ENCODE measurements at regions not wholly inside any gene's neighbourhood (a gene's known extent, or its start where the extent isn't known, plus 50 kb on each side); places are given as distances from the start of the nearest gene placed in this dataset.
"Not testable (repeated sequence)": the region's sequence is repeated elsewhere in the genome, so short reads cannot be mapped to it uniquely, and the experiment has no call there.

GRCh38 chr1:224061436-224061835, 52.5 kb upstream of the FBXO28 start:
- POLR2A ChIA-PET = no interaction called here
- no peak overlapping the region for H3K4me3 Mint-ChIP-seq

GRCh38 chr1:224059897-224060427, 53.9 kb upstream of the FBXO28 start:
- DNase-seq = no peak
- Mint-ChIP-seq H3K4me3 (no peak overlapping the region), H3K9me3 (peaks cover 0 to 4% (median 0%) of the 10 kb centered on the region in 9 donors), H3K36me3 (peaks cover 0 to 4% (median 0%) of the 10 kb centered on the region in 3 donors), H3K27me3 (peaks cover 0 to 4% (median 0%) of the 10 kb centered on the region in 5 donors), H3K27ac (no peak overlapping the region), H3K4me1 (peaks cover 0 to 1% (median 0%) of the 10 kb centered on the region in 4 donors)
- POLR2A ChIA-PET = no interaction called here
- ATAC-seq = no peak

More at GRCh38 chr1:224061436-224061835, 52.5 kb upstream of the FBXO28 start:
- peaks cover 0 to 10% (median 4%) of the 10 kb centered on the region in 4 donors for H3K4me1 Mint-ChIP-seq
- peaks cover 0 to 4% (median 0%) of the 10 kb centered on the region in 9 donors for H3K9me3 Mint-ChIP-seq
- ATAC-seq (no peak), DNase-seq (no peak)
- peaks cover 0 to 4% (median 0%) of the 10 kb centered on the region in 5 donors for H3K27me3 Mint-ChIP-seq
- peak overlapping the region in 1 of 10 donors; percentile 21 for H3K27ac Mint-ChIP-seq
- H3K36me3 Mint-ChIP-seq = peaks cover 0 to 4% (median 0%) of the 10 kb centered on the region in 3 donors

GRCh38 chr1:224058303-224058702, 55.6 kb upstream of the FBXO28 start:
- Mint-ChIP-seq H3K27ac (no peak overlapping the region), H3K27me3 (peaks cover 0 to 6% (median 3%) of the 10 kb centered on the region in 5 donors), H3K4me3 (no peak overlapping the region), H3K4me1 (no peaks in the 10 kb centered on the region), H3K9me3 (peaks cover 0 to 4% (median 0%) of the 10 kb centered on the region in 9 donors), H3K36me3 (peaks cover 0 to 4% (median 0%) of the 10 kb centered on the region in 3 donors)
- ATAC-seq (no peak), DNase-seq (no peak)
- POLR2A ChIA-PET = no interaction called here

- POLR2A ChIA-PET = no interaction called here
- no peak overlapping the region for H3K4me3 Mint-ChIP-seq
- peaks cover 0 to 6% (median 3%) of the 10 kb centered on the region in 5 donors for H3K27me3 Mint-ChIP-seq
- no peak overlapping the region for H3K27ac Mint-ChIP-seq
- DNase-seq (no peak), ATAC-seq (no peak)
- H3K9me3 Mint-ChIP-seq = peaks cover 0 to 4% (median 0%) of the 10 kb centered on the region in 9 donors
- H3K4me1 Mint-ChIP-seq = no peaks in the 10 kb centered on the region
- H3K36me3 Mint-ChIP-seq = peaks cover 0 to 4% (median 0%) of the 10 kb centered on the region in 3 donors
Measured at GRCh38 chr1:224057461-224058199, 56.3 kb upstream of the FBXO28 start.

GRCh38 chr1:224054611-224055010, 59.3 kb upstream of the FBXO28 start:
- POLR2A ChIA-PET = no interaction called here
- peaks cover 0 to 4% (median 0%) of the 10 kb centered on the region in 9 donors for H3K9me3 Mint-ChIP-seq
- H3K36me3 Mint-ChIP-seq = peaks cover 0 to 4% (median 0%) of the 10 kb centered on the region in 3 donors
- DNase-seq = no peak
- H3K27me3 Mint-ChIP-seq = peaks cover 0 to 8% (median 6%) of the 10 kb centered on the region in 5 donors
- peaks cover 0 to 3% (median 0%) of the 10 kb centered on the region in 4 donors for H3K4me1 Mint-ChIP-seq
- no peak overlapping the region for H3K4me3 Mint-ChIP-seq
- H3K27ac Mint-ChIP-seq = no peak overlapping the region
- ATAC-seq = no peak

- Mint-ChIP-seq H3K9me3 (peaks cover 0 to 2% (median 0%) of the 10 kb centered on the region in 9 donors), H3K27me3 (peaks cover 0 to 9% (median 6%) of the 10 kb centered on the region in 5 donors), H3K4me3 (no peak overlapping the region), H3K36me3 (peaks cover 0 to 2% (median 0%) of the 10 kb centered on the region in 3 donors), H3K27ac (no peak overlapping the region), H3K4me1 (peaks cover 0 to 3% (median 0%) of the 10 kb centered on the region in 4 donors)
- POLR2A ChIA-PET = no interaction called here
- ATAC-seq = no peak
- no peak for DNase-seq
Measured at GRCh38 chr1:224054012-224054411, 59.9 kb upstream of the FBXO28 start.

- DNase-seq (no peak), ATAC-seq (no peak)
- H3K36me3 Mint-ChIP-seq = no peaks in the 10 kb centered on the region
- POLR2A ChIA-PET = no interaction called here
- H3K4me1 Mint-ChIP-seq = peaks cover 0 to 3% (median 0%) of the 10 kb centered on the region in 4 donors
- no peak overlapping the region for H3K27ac Mint-ChIP-seq
- H3K27me3 Mint-ChIP-seq = peaks cover 0 to 9% (median 6%) of the 10 kb centered on the region in 5 donors
- no peaks in the 10 kb centered on the region for H3K9me3 Mint-ChIP-seq
- no peak overlapping the region for H3K4me3 Mint-ChIP-seq
Measured at GRCh38 chr1:224053456-224053855, 60.5 kb upstream of the FBXO28 start.

GRCh38 chr1:224052772-224053171, 61.1 kb upstream of the FBXO28 start:
- POLR2A ChIA-PET = no interaction called here
- ATAC-seq (no peak), DNase-seq (no peak)
- H3K36me3 Mint-ChIP-seq = no peaks in the 10 kb centered on the region
- H3K27ac Mint-ChIP-seq = peak overlapping the region in 1 of 10 donors; percentile 79
- no peak overlapping the region for H3K4me3 Mint-ChIP-seq
- H3K27me3 Mint-ChIP-seq = peaks cover 0 to 10% (median 6%) of the 10 kb centered on the region in 5 donors
- H3K4me1 Mint-ChIP-seq = peaks cover 0 to 3% (median 0%) of the 10 kb centered on the region in 4 donors
- H3K9me3 Mint-ChIP-seq = no peaks in the 10 kb centered on the region

- H3K4me1 Mint-ChIP-seq, H3K9me3 Mint-ChIP-seq, H3K36me3 Mint-ChIP-seq, ATAC-seq, POLR2A ChIA-PET, H3K4me3 Mint-ChIP-seq, H3K27ac Mint-ChIP-seq, DNase-seq, H3K27me3 Mint-ChIP-seq: not testable (repeated sequence)
Measured at GRCh38 chr1:224051782-224052181, 62.1 kb upstream of the FBXO28 start.

GRCh38 chr1:224051086-224051406, 62.9 kb upstream of the FBXO28 start:
- Mint-ChIP-seq H3K27me3 (peaks cover 0 to 8% (median 6%) of the 10 kb centered on the region in 5 donors), H3K36me3 (no peaks in the 10 kb centered on the region), H3K27ac (no peak overlapping the region), H3K4me1 (peaks cover 0 to 3% (median 0%) of the 10 kb centered on the region in 4 donors), H3K9me3 (no peaks in the 10 kb centered on the region), H3K4me3 (no peak overlapping the region)
- ATAC-seq (no peak), DNase-seq (no peak)
- POLR2A ChIA-PET = no interaction called here

GRCh38 chr1:224047538-224047937, 66.4 kb upstream of the FBXO28 start:
- Mint-ChIP-seq H3K4me3 (no peak overlapping the region), H3K27ac (no peak overlapping the region), H3K9me3 (no peaks in the 10 kb centered on the region), H3K4me1 (peaks cover 0 to 3% (median 0%) of the 10 kb centered on the region in 4 donors), H3K27me3 (peaks cover 0 to 22% (median 13%) of the 10 kb centered on the region in 5 donors), H3K36me3 (no peaks in the 10 kb centered on the region)
- ATAC-seq (no peak), DNase-seq (no peak)
- POLR2A ChIA-PET = no interaction called here

GRCh38 chr1:224045556-224045955, 68.4 kb upstream of the FBXO28 start:
- no peak for DNase-seq
- H3K36me3 Mint-ChIP-seq = no peaks in the 10 kb centered on the region
- no peak for ATAC-seq
- no peaks in the 10 kb centered on the region for H3K9me3 Mint-ChIP-seq
- peaks cover 0 to under 1% (median 0%) of the 10 kb centered on the region in 4 donors for H3K4me1 Mint-ChIP-seq
- peaks cover 12 to 30% (median 26%) of the 10 kb centered on the region in 5 donors for H3K27me3 Mint-ChIP-seq
- POLR2A ChIA-PET = no interaction called here
- no peak overlapping the region for H3K4me3 Mint-ChIP-seq
- no peak overlapping the region for H3K27ac Mint-ChIP-seq

GRCh38 chr1:224044420-224044819, 69.5 kb upstream of the FBXO28 start:
- no peaks in the 10 kb centered on the region for H3K9me3 Mint-ChIP-seq
- H3K36me3 Mint-ChIP-seq = no peaks in the 10 kb centered on the region
- no peaks in the 10 kb centered on the region for H3K4me1 Mint-ChIP-seq
- H3K4me3 Mint-ChIP-seq = no peak overlapping the region
- ATAC-seq = no peak
- POLR2A ChIA-PET = no interaction called here
- no peak for DNase-seq
- no peak overlapping the region for H3K27ac Mint-ChIP-seq
- peaks cover 10 to 30% (median 24%) of the 10 kb centered on the region in 5 donors for H3K27me3 Mint-ChIP-seq

All from naive thymus-derived CD8-positive, alpha-beta T cell (primary cell).